Trophoblast cell (in vitro differentiated cells and primary cell): ENCODE measurements at regions not wholly inside any gene's neighbourhood (a gene's known extent, or its start where the extent isn't known, plus 50 kb on each side); places are given as distances from the start of the nearest gene placed in this dataset.

Source experiments
- DNase-seq, 2 donors: peaks; one replicate each; pipeline ENCODE4 v3.0.0-alpha.2; 2016
- H2AFZ ChIP-seq: 2 replicates; pipeline ENCODE4 v1.6.1; 2013; ENCODE audit warnings: low read length, moderate library complexity, mild to moderate bottlenecking; ENCODE audit not compliant: insufficient read depth, poor library complexity
- H2AK5ac ChIP-seq: 2 replicates; pipeline ENCODE4 v1.6.1; 2013; ENCODE audit warnings: mild to moderate bottlenecking, low read length
- H2BK120ac ChIP-seq: 2 replicates; pipeline ENCODE4 v1.6.1; 2013; ENCODE audit warnings: low read length, mild to moderate bottlenecking, moderate library complexity; ENCODE audit not compliant: insufficient read depth, poor library complexity
- H2BK12ac ChIP-seq: 2 replicates; pipeline ENCODE4 v1.6.1; 2013; ENCODE audit warnings: mild to moderate bottlenecking, low read length, moderate library complexity
- H2BK5ac ChIP-seq: 2 replicates; pipeline ENCODE4 v1.6.1; 2013; ENCODE audit warnings: low read length, low read depth, moderate library complexity, mild to moderate bottlenecking; ENCODE audit not compliant: poor library complexity
- H3K14ac ChIP-seq: 2 replicates; pipeline ENCODE4 v1.6.1; 2013; ENCODE audit warnings: mild to moderate bottlenecking, low read length
- H3K18ac ChIP-seq: 2 replicates; pipeline ENCODE4 v1.6.1; 2013; ENCODE audit warnings: mild to moderate bottlenecking, low read length
- H3K23ac ChIP-seq: 2 replicates; pipeline ENCODE4 v1.6.1; 2013; ENCODE audit warnings: low read length
- H3K27ac ChIP-seq: 2 replicates; pipeline ENCODE4 v1.5.1; 2013; ENCODE audit warnings: low read depth, mild to moderate bottlenecking, inconsistent platforms, low read length, moderate library complexity
- H3K27me3 ChIP-seq: 2 replicates; pipeline ENCODE4 v1.6.1; 2013; ENCODE audit warnings: inconsistent platforms, mild to moderate bottlenecking, low read length, moderate library complexity; ENCODE audit not compliant: insufficient read depth
- H3K36me3 ChIP-seq, 2 experiments: 1 replicate in 1 of 2; 2 replicates in 1 of 2; pipeline ENCODE4 v1.6.1; 2013; ENCODE audit warnings: low read length in 2 of 2, mild to moderate bottlenecking in 2 of 2, moderate library complexity in 1 of 2; ENCODE audit not compliant: insufficient read depth in 2 of 2, control insufficient read depth in 1 of 2
- H3K4ac ChIP-seq: 2 replicates; pipeline ENCODE4 v1.6.1; 2013; ENCODE audit warnings: low read depth, mild to moderate bottlenecking, low read length, moderate library complexity
- H3K4me1 ChIP-seq, 2 experiments: 1 replicate in 1 of 2; 2 replicates in 1 of 2; pipeline ENCODE4 v1.6.1; 2013; ENCODE audit warnings: low read length in 2 of 2, mild to moderate bottlenecking in 2 of 2, moderate library complexity in 1 of 2; ENCODE audit not compliant: insufficient read depth in 2 of 2, control insufficient read depth in 1 of 2
- H3K4me2 ChIP-seq: 2 replicates; pipeline ENCODE4 v1.6.1; 2013; ENCODE audit warnings: inconsistent platforms, mild to moderate bottlenecking, low read length, moderate library complexity
- H3K4me3 ChIP-seq: 2 replicates; pipeline ENCODE4 v1.5.1; 2013; ENCODE audit warnings: mild to moderate bottlenecking, low read depth, low read length, inconsistent platforms
- H3K79me1 ChIP-seq: one replicate; pipeline ENCODE4 v1.6.1; 2013; ENCODE audit warnings: low read length
- H3K79me2 ChIP-seq: 2 replicates; pipeline ENCODE4 v1.6.1; 2013; ENCODE audit warnings: low read length, mild to moderate bottlenecking; ENCODE audit not compliant: control insufficient read depth, insufficient read depth, poor library complexity
- H3K9ac ChIP-seq: 2 replicates; pipeline ENCODE4 v1.6.1; 2013; ENCODE audit warnings: mild to moderate bottlenecking, low read length
- H3K9me3 ChIP-seq: 2 replicates; pipeline ENCODE4 v1.6.1; 2013; ENCODE audit warnings: low read depth, mild to moderate bottlenecking, control low read depth, inconsistent platforms, low read length; ENCODE audit not compliant: insufficient read depth
- H4K12ac ChIP-seq: 2 replicates; pipeline ENCODE4 v1.6.1; 2013; ENCODE audit warnings: low read depth, mild to moderate bottlenecking, low read length, moderate library complexity
- H4K8ac ChIP-seq: 2 replicates; pipeline ENCODE4 v1.6.1; 2013; ENCODE audit warnings: low read depth, mild to moderate bottlenecking, low read length, moderate library complexity
- H4K91ac ChIP-seq: one replicate; pipeline ENCODE4 v1.6.1; 2013; ENCODE audit warnings: low read depth, mild to moderate bottlenecking, low read length, moderate library complexity
- WGBS: extraction: QIAGEN DNeasy Blood & Tissue Kit; methylation state at CpG from one replicate; pipeline ENCODE4 v1.1.7; 2013; ENCODE audit warnings: missing lambda C conversion rate; ENCODE audit not compliant: insufficient read length, insufficient coverage; ENCODE audit errors: extremely low coverage; 5-methylcytosine and 5-hydroxymethylcytosine counted together

GRCh38 chr1:30600706-30601105 lies 122.7 kb downstream of the MATN1 start:
- Histone ChIP-seq H2AK5ac (no peak overlapping the region), H3K4me3 (no peak overlapping the region), H2BK5ac (no peak overlapping the region), H3K23ac (no peak overlapping the region), H3K79me2 (no peaks in the 10 kb centered on the region), H3K4me2 (no peak overlapping the region), H3K18ac (no peak overlapping the region), H2BK120ac (no peak overlapping the region), H4K8ac (no peak overlapping the region), H3K14ac (no peak overlapping the region), H2BK12ac (no peak overlapping the region), H2AFZ (no peak overlapping the region), H4K91ac (no peak overlapping the region), H3K79me1 (no peaks in the 10 kb centered on the region), H3K36me3 (no peaks in the 10 kb centered on the region), H3K27ac (no peak overlapping the region), H4K12ac (no peak overlapping the region), H3K9me3 (peaks cover 1% of the 10 kb centered on the region), H3K9ac (no peak overlapping the region), H3K4ac (no peak overlapping the region), H3K27me3 (no peaks in the 10 kb centered on the region), H3K4me1 (no peaks in the 10 kb centered on the region)
- no CpG with 5 or more reads among the region's 4 CpGs for WGBS
- no peak for DNase-seq

GRCh38 chr1:30600258-30600657 lies 123.1 kb downstream of the MATN1 start:
- Histone ChIP-seq H3K23ac (no peak overlapping the region), H2AK5ac (no peak overlapping the region), H4K12ac (no peak overlapping the region), H3K36me3 (no peaks in the 10 kb centered on the region), H3K79me1 (no peaks in the 10 kb centered on the region), H3K4ac (no peak overlapping the region), H4K91ac (no peak overlapping the region), H3K9me3 (peaks cover 1% of the 10 kb centered on the region), H3K4me1 (no peaks in the 10 kb centered on the region), H3K27me3 (no peaks in the 10 kb centered on the region), H2BK12ac (no peak overlapping the region), H3K18ac (no peak overlapping the region), H2BK5ac (no peak overlapping the region), H3K9ac (no peak overlapping the region), H2AFZ (no peak overlapping the region), H4K8ac (no peak overlapping the region), H3K79me2 (no peaks in the 10 kb centered on the region), H2BK120ac (no peak overlapping the region), H3K4me3 (no peak overlapping the region), H3K27ac (no peak overlapping the region), H3K4me2 (no peak overlapping the region), H3K14ac (no peak overlapping the region)
- no peak for DNase-seq
- WGBS, result no CpG with 5 or more reads among the region's 9 CpGs

GRCh38 chr1:30599721-30600120 lies 123.7 kb downstream of the MATN1 start:
- H3K27me3 ChIP-seq, result no peaks in the 10 kb centered on the region
- H2AFZ ChIP-seq, result no peak overlapping the region
- H3K23ac ChIP-seq, result no peak overlapping the region
- no peak overlapping the region for H2BK5ac ChIP-seq
- no peak overlapping the region for H3K4me3 ChIP-seq
- H4K91ac ChIP-seq, result no peak overlapping the region
- H3K4me1 ChIP-seq, result no peaks in the 10 kb centered on the region
- H3K79me1 ChIP-seq, result no peaks in the 10 kb centered on the region
- no peak overlapping the region for H3K9ac ChIP-seq
- H3K18ac ChIP-seq, result no peak overlapping the region
- no peak overlapping the region for H2AK5ac ChIP-seq
- no peak overlapping the region for H4K8ac ChIP-seq
- H3K36me3 ChIP-seq, result no peaks in the 10 kb centered on the region
- no peak overlapping the region for H3K27ac ChIP-seq
- H2BK120ac ChIP-seq, result no peak overlapping the region
- H3K9me3 ChIP-seq, result peaks cover 1% of the 10 kb centered on the region
- H3K79me2 ChIP-seq, result no peaks in the 10 kb centered on the region
- DNase-seq, result no peak
- WGBS, result no CpG with 5 or more reads among the region's 5 CpGs
- no peak overlapping the region for H3K4me2 ChIP-seq
- H3K14ac ChIP-seq, result no peak overlapping the region
- no peak overlapping the region for H4K12ac ChIP-seq
- no peak overlapping the region for H2BK12ac ChIP-seq
- no peak overlapping the region for H3K4ac ChIP-seq

- Histone ChIP-seq H3K9ac (no peak overlapping the region), H2BK120ac (no peak overlapping the region), H3K4me3 (no peak overlapping the region), H2BK12ac (no peak overlapping the region), H3K79me1 (no peaks in the 10 kb centered on the region), H3K9me3 (peaks cover 1% of the 10 kb centered on the region), H2AFZ (no peak overlapping the region), H3K4me2 (no peak overlapping the region), H3K27ac (no peak overlapping the region), H4K91ac (no peak overlapping the region), H4K12ac (no peak overlapping the region), H4K8ac (no peak overlapping the region), H3K18ac (no peak overlapping the region), H3K23ac (no peak overlapping the region), H3K4ac (no peak overlapping the region), H3K14ac (no peak overlapping the region), H3K36me3 (no peaks in the 10 kb centered on the region), H3K79me2 (no peaks in the 10 kb centered on the region), H2BK5ac (no peak overlapping the region), H3K4me1 (no peaks in the 10 kb centered on the region), H3K27me3 (no peaks in the 10 kb centered on the region), H2AK5ac (no peak overlapping the region)
- DNase-seq, result no peak
- whole genome bisulfite sequencing, result no CpG with 5 or more reads among the region's 4 CpGs
Observed at GRCh38 chr1:30598571-30599114, 124.7 kb downstream of the MATN1 start.
